ENCODE measurements at regions not wholly inside any gene's neighbourhood (a gene's known extent, or its start where the extent isn't known, plus 50 kb on each side); places are given as distances from the start of the nearest gene placed in this dataset.

DNA sequence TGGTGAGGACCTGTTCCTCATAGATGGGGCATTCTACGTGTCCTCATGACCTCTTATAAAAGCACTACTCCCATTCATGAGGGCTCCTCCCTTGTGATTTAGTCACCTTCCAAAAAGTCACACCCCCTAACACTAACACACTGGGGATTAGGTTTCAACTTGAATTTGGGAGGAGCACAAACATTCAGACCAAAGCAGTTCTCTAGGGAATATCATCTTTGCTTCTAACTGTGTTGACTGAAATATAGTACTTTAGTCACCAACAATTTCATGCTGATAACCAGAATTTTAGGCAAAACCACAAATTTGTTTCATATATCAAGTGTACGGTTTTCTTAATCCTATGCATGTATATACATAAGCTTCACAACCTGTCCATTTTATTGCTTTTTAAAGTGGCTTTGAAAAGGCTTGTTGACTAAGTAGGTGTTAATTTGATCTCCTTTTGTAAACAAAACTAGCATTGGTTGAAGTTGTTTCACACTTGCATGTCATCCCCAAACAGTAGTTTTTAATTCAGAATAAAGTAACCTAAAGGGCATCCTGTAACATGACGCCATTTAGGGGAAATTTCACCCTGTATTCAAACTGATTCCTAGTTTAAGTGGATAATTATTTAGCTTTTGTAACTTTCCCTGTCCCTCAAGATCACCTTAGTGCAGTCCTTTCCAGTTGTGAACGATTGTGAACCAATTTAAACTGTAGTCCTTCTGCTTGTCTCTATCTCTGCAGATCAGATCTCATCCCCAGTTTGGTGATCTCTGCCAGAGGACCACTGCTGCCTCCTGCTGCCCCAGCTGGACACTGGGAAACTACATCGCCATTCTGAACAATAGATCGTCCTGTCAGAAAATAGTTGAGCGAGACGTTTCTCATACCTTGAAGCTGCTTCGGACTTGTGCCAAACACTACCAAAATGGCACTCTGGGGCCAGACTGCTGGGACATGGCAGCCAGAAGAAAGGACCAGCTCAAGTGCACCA lies 141.1 kb downstream of the TLR5 start:
- WGBS, result 87% methylated on average over 9 of the region's 9 CpGs
- Histone ChIP-seq H3K27me3 (replicated peaks; ENCODE audit: insufficient read depth) (no peaks in the 10 kb centered on the region), H3K4me3 (no peak overlapping the region), H3K4me1 (replicated peaks) (no peaks in the 10 kb centered on the region), H3K36me3 (no peaks in the 10 kb centered on the region), H3K27ac (no peak overlapping the region), H3K9me3 (no peaks in the 10 kb centered on the region)
- DNase-seq (ENCODE audit: low spot score), result no peak
- TF ChIP-seq CTCF (IDR thresholded peaks at IDR 0.05) (no peak), POLR2A (IDR thresholded peaks at IDR 0.05) (no peak), POLR2AphosphoS5 (IDR thresholded peaks at IDR 0.05) (no peak)
- intact Hi-C loops (cut with DNase I), result no loop called here

DNA sequence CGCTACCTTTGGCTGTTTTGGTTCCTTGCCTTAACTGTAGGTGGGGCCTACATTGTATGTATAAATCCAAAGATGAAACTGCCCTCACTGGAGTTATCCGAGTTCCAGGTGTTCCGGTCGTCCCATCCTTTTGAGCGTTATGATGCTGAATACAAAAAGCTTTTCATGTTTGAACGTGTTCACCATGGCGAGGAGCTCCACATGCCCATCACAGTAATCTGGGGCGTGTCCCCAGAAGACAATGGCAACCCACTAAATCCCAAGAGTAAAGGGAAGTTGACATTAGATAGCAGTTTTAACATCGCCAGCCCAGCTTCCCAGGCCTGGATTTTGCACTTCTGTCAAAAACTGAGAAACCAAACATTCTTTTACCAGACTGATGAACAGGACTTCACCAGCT lies 139.5 kb downstream of the TLR5 start:
- H3K4me1 ChIP-seq (replicated peaks), result no peaks in the 10 kb centered on the region
- 89% methylated on average over 9 of the region's 9 CpGs for WGBS

GRCh38 chr1:223006371-223006770 lies 136.7 kb downstream of the TLR5 start:
- intact Hi-C loops (cut with DNase I), result no loop called here
- Histone ChIP-seq H3K27ac (no peak overlapping the region), H3K36me3 (no peaks in the 10 kb centered on the region), H3K9me3 (no peaks in the 10 kb centered on the region), H3K4me3 (no peak overlapping the region), H3K4me1 (replicated peaks) (no peaks in the 10 kb centered on the region), H3K27me3 (replicated peaks; ENCODE audit: insufficient read depth) (no peaks in the 10 kb centered on the region)
- no peak for TF ChIP-seq POLR2A (IDR thresholded peaks at IDR 0.05)
- 95% methylated on average over 5 of the region's 5 CpGs for WGBS
- DNase-seq (ENCODE audit: low spot score), result no peak

More for the DNA sequence above, 139.5 kb downstream of the TLR5 start:
- Histone ChIP-seq H3K9me3 (no peaks in the 10 kb centered on the region), H3K36me3 (no peaks in the 10 kb centered on the region), H3K27ac (no peak overlapping the region), H3K27me3 (replicated peaks; ENCODE audit: insufficient read depth) (no peaks in the 10 kb centered on the region), H3K4me3 (no peak overlapping the region)
- TF ChIP-seq CTCF (IDR thresholded peaks at IDR 0.05), result no peak
- no peak for DNase-seq (ENCODE audit: low spot score)
- intact Hi-C loops (cut with DNase I), result no loop called here

DNA sequence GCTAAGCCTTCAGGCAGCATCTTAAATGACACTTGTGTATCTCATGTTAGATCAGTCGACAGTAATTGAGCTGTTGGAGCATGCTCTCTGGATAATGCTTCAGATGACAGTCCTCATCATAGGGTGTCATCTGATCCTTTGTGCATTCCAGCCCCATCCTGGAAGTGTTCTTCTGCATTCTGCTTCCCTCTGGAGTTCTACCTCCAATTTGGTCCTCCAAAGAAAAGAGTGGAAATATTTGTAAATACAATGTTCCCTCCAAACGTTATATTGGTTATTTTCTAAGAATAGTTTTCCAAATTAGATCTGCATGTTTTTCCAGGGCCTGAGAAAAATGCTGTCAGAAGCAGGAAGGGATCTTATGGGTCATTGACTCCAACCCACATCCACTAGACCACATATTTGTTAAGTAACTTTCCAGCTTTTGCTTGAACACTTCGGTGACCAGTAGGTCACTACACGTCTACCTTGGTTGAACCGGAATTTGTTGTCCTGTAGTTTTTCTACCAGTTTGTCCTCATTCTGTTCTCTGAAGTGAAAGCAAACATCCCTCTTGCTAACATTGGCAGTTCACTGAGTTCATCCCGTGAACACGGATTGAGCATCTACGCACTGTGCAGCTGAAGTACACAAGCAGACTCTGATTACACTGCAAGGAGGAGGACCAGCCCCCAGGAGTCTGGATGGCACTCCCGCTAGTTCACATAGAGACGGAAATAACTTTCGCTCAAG lies 136.0 kb downstream of the TLR5 start:
- Histone ChIP-seq H3K9me3 (no peaks in the 10 kb centered on the region), H3K27ac (no peak overlapping the region), H3K4me1 (replicated peaks) (no peaks in the 10 kb centered on the region), H3K27me3 (replicated peaks; ENCODE audit: insufficient read depth) (no peaks in the 10 kb centered on the region), H3K4me3 (no peak overlapping the region), H3K36me3 (no peaks in the 10 kb centered on the region)
- 49% methylated on average over 11 of the region's 11 CpGs for WGBS
- no peak for TF ChIP-seq POLR2AphosphoS5 (IDR thresholded peaks at IDR 0.05)
- no peak for TF ChIP-seq CTCF (IDR thresholded peaks at IDR 0.05)
- no peak for TF ChIP-seq POLR2A (IDR thresholded peaks at IDR 0.05)
- no peak for DNase-seq (ENCODE audit: low spot score)
- intact Hi-C loops (cut with DNase I), result no loop called here

DNA sequence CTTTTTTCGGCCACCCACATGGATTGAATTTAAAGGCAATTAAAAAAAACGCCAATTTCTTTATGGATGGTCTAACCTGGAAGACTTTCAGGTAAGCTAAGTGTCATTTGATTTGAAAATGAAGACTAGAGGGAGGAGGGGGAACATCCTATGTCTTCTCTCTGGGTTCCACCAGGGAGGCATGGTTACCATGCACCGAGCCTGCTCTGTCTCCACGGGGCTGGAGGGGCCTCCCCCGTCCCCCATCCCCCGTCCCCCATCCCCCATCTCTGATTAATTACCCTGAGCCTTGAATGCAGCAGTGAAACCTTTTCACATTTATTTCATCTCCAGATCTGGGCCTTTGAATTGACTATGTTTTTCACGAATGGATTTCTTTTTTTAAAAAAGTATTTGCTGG lies 135.1 kb downstream of the TLR5 start:
- H3K4me3 ChIP-seq, result no peak overlapping the region
- TF ChIP-seq CTCF (IDR thresholded peaks at IDR 0.05), result no peak
- no peak for TF ChIP-seq POLR2AphosphoS5 (IDR thresholded peaks at IDR 0.05)
- TF ChIP-seq POLR2A (IDR thresholded peaks at IDR 0.05), result no peak
- DNase-seq (ENCODE audit: low spot score), result no peak
- H3K9me3 ChIP-seq, result no peaks in the 10 kb centered on the region
- H3K4me1 ChIP-seq (replicated peaks), result no peaks in the 10 kb centered on the region
- no peaks in the 10 kb centered on the region for H3K36me3 ChIP-seq
- 77% methylated on average over 7 of the region's 7 CpGs for WGBS
- no peaks in the 10 kb centered on the region for H3K27me3 ChIP-seq (replicated peaks; ENCODE audit: insufficient read depth)
- no peak overlapping the region for H3K27ac ChIP-seq
- intact Hi-C loops (cut with DNase I), result no loop called here
